GM19240 (cell line): ENCODE measurements at regions not wholly inside any gene's neighbourhood (a gene's known extent, or its start where the extent isn't known, plus 50 kb on each side); places are given as distances from the start of the nearest gene placed in this dataset.

Experiments
- DNase-seq: peaks from one replicate; pipeline ENCODE4 v3.0.0; 2011; ENCODE audit warnings: low spot score; ENCODE audit not compliant: insufficient read length

DNA sequence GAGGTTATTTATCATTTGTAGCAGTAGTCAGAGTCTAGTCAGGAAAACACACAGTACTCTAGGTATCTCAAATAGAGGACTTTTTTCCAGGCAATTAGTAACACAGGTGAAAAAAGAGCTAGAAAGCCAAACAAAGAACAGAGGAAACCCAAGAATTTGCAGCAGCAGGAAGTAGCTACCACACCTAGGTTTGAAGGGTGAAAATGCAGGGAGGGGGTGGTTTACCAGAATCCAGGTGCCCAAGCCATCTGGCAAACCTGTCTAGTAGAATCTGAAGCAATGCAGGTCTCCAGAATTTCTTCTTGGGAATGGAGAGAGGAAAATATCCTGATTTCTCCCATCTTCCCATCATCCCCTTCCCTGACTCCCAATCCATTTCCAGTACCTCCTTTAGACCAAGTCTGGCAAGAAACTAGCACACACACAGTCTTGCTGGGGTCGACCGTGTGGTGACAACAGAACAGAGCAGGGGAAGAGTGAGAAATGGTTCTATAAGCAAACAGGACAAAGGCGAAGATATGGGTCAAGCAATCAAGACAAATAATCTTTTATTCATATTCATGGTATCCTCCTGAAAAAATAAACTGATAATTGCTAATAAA, 231.9 kb upstream of the MMADHC start:
- no peak for DNase-seq

DNA sequence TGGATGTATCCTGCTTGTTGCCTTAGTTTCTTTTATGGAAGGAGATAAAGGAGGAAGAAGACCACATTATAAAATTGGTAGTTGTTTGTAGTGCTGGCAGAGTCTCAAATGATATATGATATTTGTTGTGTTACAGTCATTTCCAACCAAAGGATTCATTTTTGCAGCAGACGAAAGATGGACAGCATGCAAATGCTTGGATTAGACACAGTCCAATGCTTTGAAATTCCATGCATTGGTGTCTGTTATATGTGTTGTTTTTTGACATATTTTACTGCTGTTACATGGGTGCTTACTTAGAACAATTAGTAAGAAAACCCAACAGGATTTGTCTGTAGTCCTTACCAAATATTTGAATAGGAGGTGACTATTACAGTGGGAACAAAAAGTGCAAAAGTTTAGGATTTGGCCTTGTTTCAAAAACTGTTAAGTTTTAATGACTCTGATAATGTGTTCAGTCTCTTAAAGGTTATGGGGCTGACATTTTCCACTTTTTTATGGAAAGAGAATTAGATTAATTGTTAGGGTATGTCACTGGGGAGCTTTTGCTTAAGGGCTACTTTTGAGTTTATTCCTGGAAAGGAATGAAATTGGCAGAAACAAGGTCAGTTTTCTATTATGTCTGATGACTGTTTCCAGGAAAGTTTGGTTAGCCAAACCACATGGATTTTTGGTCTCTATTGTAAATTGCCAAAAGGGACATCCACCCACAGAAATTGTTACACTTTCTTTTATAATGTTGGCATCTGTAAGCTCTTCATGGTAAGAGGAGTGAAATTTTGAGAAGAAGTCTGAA, 229.4 kb upstream of the MMADHC start:
- DNase-seq, result no peak

GRCh38 chr2:149815941-149816340, 228.4 kb upstream of the MMADHC start:
- no peak for DNase-seq

- no peak for DNase-seq
Observed at GRCh38 chr2:149814901-149815300, 227.3 kb upstream of the MMADHC start.

DNA sequence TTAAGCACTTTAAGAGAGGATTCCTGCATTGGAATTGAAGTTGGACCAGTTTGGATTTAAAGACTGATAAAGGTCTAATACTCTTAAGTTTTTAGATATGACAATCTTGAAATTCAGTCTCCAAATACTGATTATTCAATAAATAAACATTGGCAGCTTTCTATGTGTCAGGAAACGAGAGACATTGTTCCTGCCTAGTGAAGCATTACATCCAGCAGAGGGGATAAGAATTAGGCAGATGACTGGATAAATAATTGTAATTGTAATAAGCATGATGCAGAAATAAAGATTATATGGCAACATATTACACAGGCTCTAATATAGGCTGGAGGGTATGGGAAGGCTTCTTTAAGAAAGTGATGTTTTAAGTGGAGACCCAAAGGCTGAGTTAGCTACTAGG, 226.5 kb upstream of the MMADHC start:
- no peak for DNase-seq

GRCh38 chr2:149808556-149808955, 221.0 kb upstream of the MMADHC start:
- no peak for DNase-seq

DNA sequence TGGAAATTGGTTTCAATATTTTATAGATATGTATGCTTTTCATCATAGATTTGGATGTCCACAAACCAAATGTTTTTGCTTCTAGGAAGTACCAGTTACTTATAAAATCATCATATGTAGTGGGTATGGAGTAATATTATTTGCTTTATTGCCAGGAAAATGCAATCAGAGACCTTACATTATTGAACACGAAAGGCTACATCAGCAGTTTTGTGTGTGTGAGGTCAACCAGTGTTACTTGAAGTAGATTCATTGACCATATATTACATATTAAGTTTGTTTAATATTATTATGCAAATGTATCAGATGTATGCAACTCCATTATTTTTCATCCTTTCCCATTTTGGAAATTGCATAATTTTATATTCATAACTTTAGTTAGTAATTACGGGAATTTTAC, 219.1 kb upstream of the MMADHC start:
- no peak for DNase-seq

- DNase-seq, result no peak
Observed at GRCh38 chr2:149800624-149801542, 213.3 kb upstream of the MMADHC start.

DNA sequence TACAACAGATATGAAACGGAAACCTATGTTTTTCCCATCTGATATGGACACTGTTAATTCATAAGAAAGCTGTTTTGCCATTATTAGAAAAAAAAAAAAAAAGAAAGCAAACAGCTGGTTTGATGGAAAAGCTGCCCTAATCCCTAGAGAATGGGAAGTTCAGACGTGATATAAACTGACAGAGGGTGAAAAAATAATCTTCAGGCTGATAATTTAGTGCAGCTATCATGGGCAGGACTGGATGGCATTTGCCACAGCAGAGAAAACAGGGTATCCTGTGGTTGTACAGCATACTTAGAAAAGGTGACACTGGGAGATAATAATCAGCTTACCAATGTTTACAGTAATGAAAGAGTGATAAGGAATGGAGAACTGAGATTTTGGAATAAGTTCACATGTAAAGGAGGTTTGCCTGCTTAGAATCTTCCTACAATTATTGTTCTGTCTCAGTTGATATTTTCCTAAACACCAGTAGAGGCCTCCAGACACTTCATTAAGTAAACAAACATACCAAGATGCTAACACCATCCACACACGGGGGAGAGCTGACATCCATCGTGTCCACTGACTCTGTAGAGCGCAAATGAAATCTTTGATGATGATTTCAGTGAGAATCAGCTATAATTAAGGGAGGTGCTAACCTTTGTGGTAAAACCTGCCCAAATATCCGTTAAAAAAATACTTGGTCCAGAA, 211.6 kb upstream of the MMADHC start:
- no peak for DNase-seq

- no peak for DNase-seq
Observed at GRCh38 chr2:149797030-149797429, 209.5 kb upstream of the MMADHC start.

GRCh38 chr2:149789549-149789948, 202.0 kb upstream of the MMADHC start:
- DNase-seq, result no peak

DNA sequence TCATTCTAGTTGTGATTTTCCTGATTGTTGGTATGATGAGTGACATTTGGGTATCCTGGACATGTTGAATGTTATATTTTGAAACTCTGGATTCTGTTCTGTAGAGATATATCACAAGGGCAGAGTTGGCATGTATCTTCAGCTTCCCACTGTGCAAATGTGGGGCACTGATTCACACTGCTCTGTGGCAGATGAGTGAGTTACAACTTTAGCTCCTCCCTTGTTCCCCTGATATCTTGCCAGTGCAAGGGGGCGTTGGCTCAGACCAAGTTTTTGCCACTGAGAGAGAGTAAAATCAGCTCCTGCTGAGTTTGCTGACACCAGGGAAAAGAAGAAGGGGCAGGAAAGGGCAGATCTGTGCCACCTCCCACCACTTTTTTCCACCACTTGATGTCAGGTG, 199.6 kb upstream of the MMADHC start:
- no peak for DNase-seq

- DNase-seq, result no peak
Observed at GRCh38 chr2:149783284-149783683, 195.7 kb upstream of the MMADHC start.

DNA sequence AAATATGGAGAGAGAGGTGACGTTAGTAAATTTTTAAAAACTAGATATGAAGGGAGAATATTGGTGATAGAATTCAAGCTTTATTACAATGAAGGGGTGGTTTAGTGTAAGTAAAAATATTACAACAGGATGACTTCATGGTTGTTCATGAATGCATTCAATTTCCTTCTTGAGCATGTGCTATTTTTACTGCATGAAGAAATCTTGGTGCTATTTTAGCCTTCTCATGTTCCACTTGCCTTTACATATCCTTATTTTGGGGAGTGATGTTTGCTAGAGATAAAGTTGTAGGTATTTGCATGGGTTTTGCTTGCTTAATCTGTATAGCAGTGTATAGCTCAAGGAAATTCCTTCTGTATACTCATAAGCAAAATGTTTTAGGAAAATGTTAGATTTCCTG, 195.0 kb upstream of the MMADHC start:
- DNase-seq, result no peak

DNA sequence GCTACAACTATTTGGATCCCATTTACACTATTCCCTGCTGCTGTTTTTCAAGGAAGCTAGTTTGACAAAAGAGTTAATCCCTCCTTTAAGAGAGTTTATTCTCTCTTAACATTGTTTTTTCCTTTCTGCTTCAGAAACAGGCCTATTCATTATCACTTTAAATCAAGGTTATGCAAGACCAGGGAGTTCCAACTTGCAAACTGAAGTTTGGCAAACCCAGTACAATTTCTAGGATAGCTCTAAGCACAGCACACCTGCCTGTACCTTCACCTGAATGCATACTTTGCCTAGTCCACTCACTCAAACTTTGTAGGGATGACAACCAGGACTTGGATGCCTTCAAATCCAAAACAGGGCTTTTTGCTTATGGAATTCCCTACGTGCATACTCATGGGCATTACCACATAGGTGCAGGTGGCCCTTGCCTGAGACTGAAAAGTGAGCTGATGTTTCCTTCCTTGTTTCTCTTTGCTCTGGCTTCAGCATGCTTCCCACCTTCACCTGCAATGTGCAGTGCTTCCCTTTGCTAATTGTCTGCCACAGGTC, 193.8 kb upstream of the MMADHC start:
- no peak for DNase-seq

DNA sequence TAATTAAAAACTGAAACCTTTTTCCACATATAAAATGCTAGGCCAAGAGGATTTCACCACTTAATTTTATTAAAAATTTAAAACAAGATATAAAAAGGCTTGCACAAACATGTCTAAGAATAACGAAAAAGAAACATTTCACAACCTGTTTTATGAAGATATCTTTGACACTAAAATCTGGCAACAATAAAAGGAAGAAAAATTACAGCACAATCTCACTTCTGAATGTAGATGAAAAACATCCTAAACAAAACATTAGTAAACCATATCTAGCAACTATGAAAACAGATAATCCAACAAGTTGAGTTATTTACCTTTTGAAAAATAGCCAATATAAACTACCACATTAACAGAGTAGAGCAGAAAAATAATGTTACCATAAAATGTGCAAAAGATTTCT, 185.4 kb upstream of the MMADHC start:
- no peak for DNase-seq

DNA sequence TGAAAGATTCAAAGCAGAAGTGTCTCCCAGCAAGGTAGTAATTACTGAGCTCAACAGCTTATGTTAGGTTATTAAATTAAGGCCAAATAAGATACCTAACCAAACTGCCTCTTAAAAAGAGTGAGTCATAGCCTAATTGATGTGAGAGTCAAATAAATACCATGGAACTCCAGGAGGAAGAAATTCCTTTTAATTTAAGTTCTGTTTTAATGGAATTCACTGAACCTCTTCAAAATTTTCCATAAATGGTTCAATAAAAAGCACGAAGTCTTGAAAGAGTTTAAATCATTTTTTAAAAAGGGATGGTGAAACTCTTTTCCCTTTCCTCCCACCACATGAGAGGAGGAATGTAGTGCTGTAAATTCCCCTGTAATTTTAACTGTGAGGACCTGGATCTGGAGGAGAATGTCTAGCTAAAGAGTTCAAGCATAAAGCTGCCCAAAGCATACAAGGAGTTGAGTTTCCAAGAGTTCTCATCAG, 180.8 kb upstream of the MMADHC start:
- no peak for DNase-seq

GRCh38 chr2:149767516-149767974, 180.0 kb upstream of the MMADHC start:
- DNase-seq, result no peak

DNA sequence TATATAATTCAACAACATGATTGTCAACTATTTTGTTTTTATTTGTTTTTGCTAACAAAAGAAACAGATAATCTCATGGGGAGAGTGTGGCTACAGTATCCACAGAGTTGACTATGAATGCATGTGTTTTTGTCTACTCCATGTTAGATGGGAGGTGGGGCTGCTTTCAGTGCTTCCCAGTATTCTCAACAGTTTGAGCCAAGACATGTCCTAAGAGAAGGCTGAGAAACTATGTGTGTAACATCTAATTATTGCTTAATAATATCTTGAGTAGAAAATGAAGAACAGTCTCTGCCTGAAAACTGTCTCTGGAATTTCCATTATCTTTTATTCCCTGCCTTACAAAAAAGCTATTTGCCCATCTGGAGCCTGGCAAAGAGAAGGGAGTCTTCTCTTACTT, 178.8 kb upstream of the MMADHC start:
- no peak for DNase-seq

DNA sequence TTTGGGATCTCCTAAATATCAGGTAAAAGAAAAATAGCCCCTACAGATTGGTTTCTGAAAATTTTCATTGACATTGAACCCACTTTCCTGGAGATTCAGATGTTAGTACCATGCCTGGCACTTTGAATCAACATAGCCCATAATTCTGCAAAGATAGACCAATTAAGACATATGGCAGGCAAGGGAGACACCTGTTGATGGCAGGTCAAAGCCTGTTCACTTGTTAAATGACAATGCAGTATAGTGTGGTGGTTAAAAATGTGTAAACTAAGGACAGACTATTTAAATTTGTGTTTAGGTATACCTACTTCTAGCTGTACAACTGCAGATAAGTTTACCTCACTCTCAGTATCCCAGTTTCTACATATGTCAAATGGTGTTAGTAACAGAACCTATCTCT, 178.1 kb upstream of the MMADHC start:
- DNase-seq, result no peak

DNA sequence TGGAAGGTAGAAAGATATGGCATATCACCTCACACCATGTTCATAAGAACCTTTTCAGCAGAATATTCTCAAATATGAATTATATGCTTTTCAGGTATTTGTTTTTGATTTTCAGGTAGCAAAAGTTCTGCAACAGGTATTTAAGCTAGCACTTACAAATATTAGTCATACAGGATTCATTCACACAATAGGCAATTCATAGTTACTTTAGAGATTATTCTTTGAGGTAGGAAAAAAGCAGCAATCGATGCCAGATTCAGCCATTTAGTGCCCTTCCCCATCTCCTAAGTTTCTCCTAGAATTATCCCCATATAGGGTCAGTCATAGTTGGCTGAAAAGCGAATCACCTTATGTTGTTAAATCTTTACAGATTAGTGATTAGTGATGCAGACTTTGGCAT, 177.4 kb upstream of the MMADHC start:
- no peak for DNase-seq
